OCI-LY7 (cell line): ENCODE measurements at regions not wholly inside any gene's neighbourhood (a gene's known extent, or its start where the extent isn't known, plus 50 kb on each side); places are given as distances from the start of the nearest gene placed in this dataset.
"Not testable (repeated sequence)": the region's sequence is repeated elsewhere in the genome, so short reads cannot be mapped to it uniquely, and the experiment has no call there.

Source experiments
- BruUV-seq: library from RNA; stranded (reverse); fragments of 400-500 nt; replicated peaks from 2 replicates; lab custom pipeline; 2021; lab: Mats Ljungman, UMichigan
- CTCF ChIA-PET: fragments of 300-600 bp; sonication (Branson Sonifier 250); formaldehyde crosslinking; loops from one replicate; lab custom pipeline; 2022; ENCODE audit warnings: antibody characterized with exemption; ENCODE audit not compliant: unreplicated experiment; lab: Charles Lee
- POLR2A ChIA-PET: fragments of 300-600 bp; sonication (Branson Sonifier 250); formaldehyde crosslinking; loops from one replicate; lab custom pipeline; 2022; ENCODE audit warnings: antibody characterized with exemption; lab: Charles Lee
- DNase-seq: peaks from one replicate; pipeline ENCODE4 v3.0.0-alpha.2; 2015; ENCODE audit warnings: low spot score
- H2AFZ ChIP-seq: fragments of 200-600 bp; sonication (generic), shearing (Covaris generic); 2 replicates; pipeline ENCODE4 v1.6.1; 2014; ENCODE audit warnings: mild to moderate bottlenecking, antibody characterized with exemption, low read length, moderate library complexity
- H3K27ac ChIP-seq: fragments of 200-600 bp; sonication (generic); 2 replicates; pipeline ENCODE4 v1.5.1; 2014; ENCODE audit warnings: mixed run types, low read depth, mild to moderate bottlenecking, moderate library complexity, low read length, inconsistent platforms; ENCODE audit not compliant: poor library complexity, severe bottlenecking
- H3K36me3 ChIP-seq: fragments of 200-600 bp; sonication (generic); 2 replicates; pipeline ENCODE4 v1.6.1; 2014; ENCODE audit warnings: mild to moderate bottlenecking, antibody characterized with exemption, low read length, moderate library complexity, mixed read lengths; ENCODE audit not compliant: insufficient read depth
- H3K4me1 ChIP-seq: fragments of 200-600 bp; sonication (generic); 2 replicates; pipeline ENCODE4 v1.5.1; 2014; ENCODE audit warnings: mild to moderate bottlenecking, low read length; ENCODE audit not compliant: insufficient read depth, poor library complexity, severe bottlenecking
- H3K4me2 ChIP-seq: fragments of 200-600 bp; sonication (generic); 2 replicates; pipeline ENCODE4 v1.6.1; 2014; ENCODE audit warnings: mild to moderate bottlenecking, low read length
- H3K4me3 ChIP-seq: fragments of 200-600 bp; sonication (generic); 2 replicates; pipeline ENCODE4 v1.5.1; 2014; ENCODE audit warnings: mild to moderate bottlenecking, low read depth, low read length; ENCODE audit not compliant: poor library complexity, severe bottlenecking
- H3K79me2 ChIP-seq: fragments of 200-600 bp; sonication (generic); 2 replicates; pipeline ENCODE4 v1.6.1; 2016; ENCODE audit warnings: low read depth, mild to moderate bottlenecking, low read length, moderate library complexity, mixed read lengths; ENCODE audit not compliant: insufficient read depth
- H3K9me2 ChIP-seq: fragments of 200-600 bp; sonication (generic); 2 replicates; pipeline ENCODE4 v1.6.1; 2016; ENCODE audit warnings: mild to moderate bottlenecking, low read length, mixed read lengths; ENCODE audit not compliant: insufficient read depth
- H3K9me3 ChIP-seq: fragments of 200-600 bp; sonication (generic); 2 replicates; pipeline ENCODE4 v1.6.1; 2014; ENCODE audit warnings: mild to moderate bottlenecking, mixed run types, low read length, mixed read lengths
- H4K20me1 ChIP-seq: fragments of 200-600 bp; sonication (generic); 2 replicates; pipeline ENCODE4 v1.6.1; 2014; ENCODE audit warnings: mild to moderate bottlenecking, antibody characterized with exemption, low read length, moderate library complexity, mixed read lengths; ENCODE audit not compliant: insufficient read depth
- CTCF ChIP-seq: fragments of 200-600 bp; sonication (generic); conservative IDR thresholded peaks from 2 replicates; pipeline ENCODE4 v1.5.1; 2014; ENCODE audit warnings: mild to moderate bottlenecking, antibody characterized with exemption, low read length, moderate library complexity, mixed read lengths
- EZH2phosphoT487 ChIP-seq: fragments of 200-600 bp; sonication (generic); IDR thresholded peaks from 2 replicates; pipeline ENCODE4 v1.6.1; 2018; ENCODE audit warnings: low read depth, borderline replicate concordance, mild to moderate bottlenecking, mixed run types, antibody characterized with exemption, low read length, moderate library complexity, mixed read lengths
- intact Hi-C: fragments of 100-400 bp; cut with micrococcal nuclease; formaldehyde crosslinking; loops from one replicate; pipeline ENCODE4 v1.10.0; 2022; ENCODE audit not compliant: unreplicated experiment

GRCh38 chr5:145520335-145520734 is 314.8 kb downstream of the PRELID2 start:
- Histone ChIP-seq H3K9me3 (no peaks in the 10 kb centered on the region), H3K9me2 (no peaks in the 10 kb centered on the region), H3K4me2 (no peak overlapping the region), H3K4me1 (no peaks in the 10 kb centered on the region), H3K36me3 (no peaks in the 10 kb centered on the region), H3K4me3 (no peak overlapping the region), H2AFZ (no peak overlapping the region), H3K79me2 (no peaks in the 10 kb centered on the region), H4K20me1 (no peaks in the 10 kb centered on the region), H3K27ac (no peak overlapping the region)
- ChIA-PET POLR2A (no interaction called here), CTCF (no interaction called here)
- intact Hi-C loops: no loop called here
- TF ChIP-seq EZH2phosphoT487: no peak
- TF ChIP-seq CTCF: no peak
- no TSS peak for BruUV-seq
- no peak for DNase-seq

- POLR2A ChIA-PET: interaction anchor here (0.7 kb wide), 1 partner anchor 36 kb away, joined by 3 read pairs; no protein-coding TSS in a partner anchor
- BruUV-seq, H3K9me3 ChIP-seq, intact Hi-C loops, H3K4me3 ChIP-seq, H3K4me2 ChIP-seq, DNase-seq, H3K79me2 ChIP-seq, H3K27ac ChIP-seq, CTCF ChIA-PET, H3K36me3 ChIP-seq, H2AFZ ChIP-seq, H3K4me1 ChIP-seq, H4K20me1 ChIP-seq, H3K9me2 ChIP-seq: not testable (repeated sequence)
These were observed 317.6 kb downstream of the PRELID2 start for GRCh38 chr5:145517588-145517987.

GRCh38 chr5:145511351-145511750 is 323.8 kb downstream of the PRELID2 start:
- BruUV-seq: no TSS peak
- POLR2A ChIA-PET: no interaction called here

More at GRCh38 chr5:145511351-145511750, 323.8 kb downstream of the PRELID2 start:
- H3K36me3 ChIP-seq: no peaks in the 10 kb centered on the region
- H3K27ac ChIP-seq: no peak overlapping the region
- no peak overlapping the region for H2AFZ ChIP-seq
- no peaks in the 10 kb centered on the region for H3K9me3 ChIP-seq
- no peak overlapping the region for H3K4me2 ChIP-seq
- no peak for DNase-seq
- TF ChIP-seq EZH2phosphoT487 (no peak), CTCF (no peak)
- no peaks in the 10 kb centered on the region for H4K20me1 ChIP-seq
- no peaks in the 10 kb centered on the region for H3K79me2 ChIP-seq
- no peaks in the 10 kb centered on the region for H3K4me1 ChIP-seq
- H3K9me2 ChIP-seq: no peaks in the 10 kb centered on the region
- intact Hi-C loops: no loop called here
- H3K4me3 ChIP-seq: no peak overlapping the region
- CTCF ChIA-PET: no interaction called here
